ENCODE measurements at regions not wholly inside any gene's neighbourhood (a gene's known extent, or its start where the extent isn't known, plus 50 kb on each side); places are given as distances from the start of the nearest gene placed in this dataset.

GRCh38 chr13:56864451-56864850, 276.3 kb upstream of the PRR20A start:
- no peak overlapping the region for H3K4me3 ChIP-seq (ENCODE audit: low read depth, low read length)
- H3K27me3 ChIP-seq (ENCODE audit: control insufficient read depth, insufficient read depth, low read length) = no peaks in the 10 kb centered on the region
- no peak overlapping the region for H3K27ac ChIP-seq (ENCODE audit: low read depth, low read length)
- peaks cover 3% of the 10 kb centered on the region; the same call in 1 of the 2 replicates for H3K9me3 ChIP-seq (ENCODE audit: control insufficient read depth, insufficient read depth, low read length)
- DNase-seq (ENCODE audit: low read depth, low spot score) = no peak
- CTCF ChIA-PET = no interaction called here
- TF ChIP-seq CTCF (IDR thresholded peaks at IDR 0.05; ENCODE audit: low read depth, low read length) = no peak
- POLR2A ChIA-PET = no interaction called here

- Histone ChIP-seq H3K27me3 (ENCODE audit: control insufficient read depth, insufficient read depth, low read length) (no peaks in the 10 kb centered on the region), H3K4me3 (ENCODE audit: low read depth, low read length) (no peak overlapping the region), H3K27ac (ENCODE audit: low read depth, low read length) (no peak overlapping the region), H3K9me3 (ENCODE audit: control insufficient read depth, insufficient read depth, low read length) (peaks cover 7% of the 10 kb centered on the region)
- TF ChIP-seq CTCF (IDR thresholded peaks at IDR 0.05; ENCODE audit: low read depth, low read length) = no peak
- CTCF ChIA-PET = no interaction called here
- POLR2A ChIA-PET = no interaction called here
- DNase-seq (ENCODE audit: low read depth, low spot score) = no peak
These were observed 275.3 kb upstream of the PRR20A start for GRCh38 chr13:56865416-56865815.

- DNase-seq (ENCODE audit: low read depth, low spot score) = no peak
- no peak for TF ChIP-seq CTCF (IDR thresholded peaks at IDR 0.05; ENCODE audit: low read depth, low read length)
- CTCF ChIA-PET = no interaction called here
- POLR2A ChIA-PET = no interaction called here
- H3K9me3 ChIP-seq (ENCODE audit: control insufficient read depth, insufficient read depth, low read length) = peaks cover 15% of the 10 kb centered on the region
- no peak overlapping the region for H3K4me3 ChIP-seq (ENCODE audit: low read depth, low read length)
- H3K27me3 ChIP-seq (ENCODE audit: control insufficient read depth, insufficient read depth, low read length) = no peaks in the 10 kb centered on the region
- H3K27ac ChIP-seq (ENCODE audit: low read depth, low read length) = no peak overlapping the region
These were observed 271.0 kb upstream of the PRR20A start for GRCh38 chr13:56869671-56870070.

- CTCF ChIA-PET = no interaction called here
- POLR2A ChIA-PET = no interaction called here
These were observed 254.3 kb upstream of the PRR20A start for GRCh38 chr13:56886398-56886797.

GRCh38 chr13:56888455-56888854, 252.3 kb upstream of the PRR20A start:
- TF ChIP-seq CTCF (IDR thresholded peaks at IDR 0.05; ENCODE audit: low read depth, low read length) = no peak
- Histone ChIP-seq H3K27me3 (ENCODE audit: control insufficient read depth, insufficient read depth, low read length) (no peaks in the 10 kb centered on the region), H3K4me3 (ENCODE audit: low read depth, low read length) (no peak overlapping the region), H3K27ac (ENCODE audit: low read depth, low read length) (no peak overlapping the region), H3K9me3 (ENCODE audit: control insufficient read depth, insufficient read depth, low read length) (peaks cover 8% of the 10 kb centered on the region; the same call in 1 of the 2 replicates)
- DNase-seq (ENCODE audit: low read depth, low spot score) = no peak
- POLR2A ChIA-PET = no interaction called here
- CTCF ChIA-PET = no interaction called here

More at GRCh38 chr13:56886398-56886797, 254.3 kb upstream of the PRR20A start:
- Histone ChIP-seq H3K9me3 (ENCODE audit: control insufficient read depth, insufficient read depth, low read length) (peaks cover 12% of the 10 kb centered on the region), H3K27me3 (ENCODE audit: control insufficient read depth, insufficient read depth, low read length) (no peaks in the 10 kb centered on the region), H3K27ac (ENCODE audit: low read depth, low read length) (no peak overlapping the region), H3K4me3 (ENCODE audit: low read depth, low read length) (no peak overlapping the region)
- DNase-seq (ENCODE audit: low read depth, low spot score) = no peak
- TF ChIP-seq CTCF (IDR thresholded peaks at IDR 0.05; ENCODE audit: low read depth, low read length) = no peak

Measured in AG04450 (cell line).